ENCODE measurements at regions not wholly inside any gene's neighbourhood (a gene's known extent, or its start where the extent isn't known, plus 50 kb on each side); places are given as distances from the start of the nearest gene placed in this dataset.

DNA sequence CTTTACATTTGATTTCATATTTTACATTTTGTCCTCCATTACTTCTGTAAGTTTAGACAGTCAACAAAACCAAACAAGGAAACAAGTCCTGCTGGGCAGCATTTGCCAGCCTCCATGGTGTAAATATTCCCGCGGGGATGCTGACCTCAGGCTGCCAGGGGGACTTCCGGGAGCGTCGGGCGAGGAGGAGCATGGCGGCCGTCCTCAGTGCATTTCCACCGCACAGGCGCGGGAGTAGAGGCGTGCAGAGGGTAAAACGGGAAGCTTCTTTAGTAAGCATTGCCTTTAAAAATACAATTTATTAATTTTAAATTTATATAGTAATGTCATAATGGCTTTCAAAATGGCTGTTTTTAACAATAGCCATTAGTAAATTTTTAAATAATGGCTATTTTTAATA is 385.3 kb upstream of the IRX4 start:
- intact Hi-C loops (cut with DNase I), result no loop called here
- DNase-seq (no peak), ATAC-seq (no peak)
- H3K4me3 ChIP-seq, result no peak overlapping the region
- H3K9me3 ChIP-seq, result no peaks in the 10 kb centered on the region
- no peak overlapping the region for H3K27ac ChIP-seq
- no peaks in the 10 kb centered on the region for H3K4me1 ChIP-seq
- H3K27me3 ChIP-seq, result no peaks in the 10 kb centered on the region
- TF ChIP-seq, protein P1, sequence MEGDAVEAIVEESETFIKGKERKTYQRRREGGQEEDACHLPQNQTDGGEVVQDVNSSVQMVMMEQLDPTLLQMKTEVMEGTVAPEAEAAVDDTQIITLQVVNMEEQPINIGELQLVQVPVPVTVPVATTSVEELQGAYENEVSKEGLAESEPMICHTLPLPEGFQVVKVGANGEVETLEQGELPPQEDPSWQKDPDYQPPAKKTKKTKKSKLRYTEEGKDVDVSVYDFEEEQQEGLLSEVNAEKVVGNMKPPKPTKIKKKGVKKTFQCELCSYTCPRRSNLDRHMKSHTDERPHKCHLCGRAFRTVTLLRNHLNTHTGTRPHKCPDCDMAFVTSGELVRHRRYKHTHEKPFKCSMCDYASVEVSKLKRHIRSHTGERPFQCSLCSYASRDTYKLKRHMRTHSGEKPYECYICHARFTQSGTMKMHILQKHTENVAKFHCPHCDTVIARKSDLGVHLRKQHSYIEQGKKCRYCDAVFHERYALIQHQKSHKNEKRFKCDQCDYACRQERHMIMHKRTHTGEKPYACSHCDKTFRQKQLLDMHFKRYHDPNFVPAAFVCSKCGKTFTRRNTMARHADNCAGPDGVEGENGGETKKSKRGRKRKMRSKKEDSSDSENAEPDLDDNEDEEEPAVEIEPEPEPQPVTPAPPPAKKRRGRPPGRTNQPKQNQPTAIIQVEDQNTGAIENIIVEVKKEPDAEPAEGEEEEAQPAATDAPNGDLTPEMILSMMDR (IDR thresholded peaks at IDR 0.05), result no peak
- no peak for TF ChIP-seq POLR2A (IDR thresholded peaks at IDR 0.05)
- H3K36me3 ChIP-seq (replicated peaks in 1 of 2; ENCODE audit: insufficient read depth in 1 of 2, low read depth in 2 of 2), result no peaks in the 10 kb centered on the region
- 90% methylated on average over 13 of the region's 13 CpGs for WGBS, 2 donors

- WGBS, 2 donors, result 63 to 67% methylated on average over 9 of the region's 9 CpGs
- no peaks in the 10 kb centered on the region for H3K36me3 ChIP-seq (replicated peaks in 1 of 2; ENCODE audit: insufficient read depth in 1 of 2, low read depth in 2 of 2)
- TF ChIP-seq, protein P1 (IDR thresholded peaks at IDR 0.05), result no peak
- no peak for TF ChIP-seq POLR2A (IDR thresholded peaks at IDR 0.05)
- intact Hi-C loops (cut with DNase I), result no loop called here
- ATAC-seq (no peak), DNase-seq (no peak)
- H3K4me1 ChIP-seq, result no peaks in the 10 kb centered on the region
- H3K4me3 ChIP-seq, result no peak overlapping the region
- H3K27me3 ChIP-seq, result no peaks in the 10 kb centered on the region
- no peak overlapping the region for H3K27ac ChIP-seq
- H3K9me3 ChIP-seq, result no peaks in the 10 kb centered on the region
Observed at GRCh38 chr5:2266641-2267240, 384.0 kb upstream of the IRX4 start.

GRCh38 chr5:2265341-2265740 is 382.6 kb upstream of the IRX4 start:
- Histone ChIP-seq H3K4me1 (no peaks in the 10 kb centered on the region), H3K36me3 (replicated peaks in 1 of 2; ENCODE audit: insufficient read depth in 1 of 2, low read depth in 2 of 2) (no peaks in the 10 kb centered on the region), H3K27me3 (no peaks in the 10 kb centered on the region), H3K9me3 (no peaks in the 10 kb centered on the region), H3K27ac (no peak overlapping the region), H3K4me3 (no peak overlapping the region)
- intact Hi-C loops (cut with DNase I), result no loop called here
- 79% methylated on average over 11 of the region's 11 CpGs for WGBS, 2 donors
- ATAC-seq (no peak), DNase-seq (no peak)
- TF ChIP-seq, protein P1 (IDR thresholded peaks at IDR 0.05), result no peak
- TF ChIP-seq POLR2A (IDR thresholded peaks at IDR 0.05), result no peak

- intact Hi-C loops (cut with DNase I), result no loop called here
- no peak for TF ChIP-seq POLR2A (IDR thresholded peaks at IDR 0.05)
- TF ChIP-seq, protein P1 (IDR thresholded peaks at IDR 0.05), result no peak
- Histone ChIP-seq H3K27me3 (no peaks in the 10 kb centered on the region), H3K4me1 (no peaks in the 10 kb centered on the region), H3K27ac (no peak overlapping the region), H3K36me3 (replicated peaks in 1 of 2; ENCODE audit: insufficient read depth in 1 of 2, low read depth in 2 of 2) (no peaks in the 10 kb centered on the region), H3K4me3 (no peak overlapping the region), H3K9me3 (no peaks in the 10 kb centered on the region)
- WGBS, 2 donors, result 73 to 78% methylated on average over 11 to 12 of the region's 12 CpGs
- no peak for ATAC-seq
- DNase-seq, result no peak
Observed at GRCh38 chr5:2263763-2264162, 381.0 kb upstream of the IRX4 start.

DNA sequence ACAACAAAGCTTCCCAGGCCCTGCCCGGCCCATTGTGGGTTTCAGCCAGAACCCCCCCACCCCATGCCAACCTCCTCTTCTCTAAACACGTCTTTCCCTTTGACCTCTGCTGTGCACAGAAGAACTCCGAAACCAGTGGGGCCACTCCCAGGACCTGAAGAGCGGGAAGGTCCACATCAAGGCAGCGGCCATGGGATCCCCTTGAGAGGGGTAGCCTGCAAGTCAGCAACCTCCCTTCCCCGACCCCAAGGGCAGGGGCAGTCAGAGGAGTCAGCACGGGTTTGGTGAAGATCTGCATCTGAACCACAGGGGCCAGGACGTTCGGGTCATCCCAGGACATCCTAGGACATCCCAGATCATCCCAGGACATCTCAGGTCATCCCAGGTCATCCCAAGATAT is 379.9 kb upstream of the IRX4 start:
- no peaks in the 10 kb centered on the region for H3K9me3 ChIP-seq
- DNase-seq, result no peak
- intact Hi-C loops (cut with DNase I), result no loop called here
- no peak overlapping the region for H3K4me3 ChIP-seq
- no peaks in the 10 kb centered on the region for H3K4me1 ChIP-seq
- no peaks in the 10 kb centered on the region for H3K27me3 ChIP-seq
- TF ChIP-seq POLR2A (IDR thresholded peaks at IDR 0.05), result no peak
- TF ChIP-seq, protein P1 (IDR thresholded peaks at IDR 0.05), result no peak
- ATAC-seq, result no peak
- WGBS, 2 donors, result 49 to 67% methylated on average over 9 of the region's 9 CpGs
- no peaks in the 10 kb centered on the region for H3K36me3 ChIP-seq (replicated peaks in 1 of 2; ENCODE audit: insufficient read depth in 1 of 2, low read depth in 2 of 2)
- no peak overlapping the region for H3K27ac ChIP-seq

Measured in body of pancreas (tissue), 4 donors.